PC-9 (cell line): ENCODE measurements at regions not wholly inside any gene's neighbourhood (a gene's known extent, or its start where the extent isn't known, plus 50 kb on each side); places are given as distances from the start of the nearest gene placed in this dataset.
A peak's percentile ranks its signal among the peaks of the same experiment; 100 is the strongest.

Experiments
- BruUV-seq: library from RNA; stranded (reverse); fragments of 400-500 nt; replicated peaks from 2 replicates; lab custom pipeline; 2021; lab: Mats Ljungman, UMichigan
- CTCF ChIA-PET: fragments of 300-600 bp; sonication (Branson Sonifier 250); formaldehyde crosslinking; loops from one replicate; lab custom pipeline; 2022; ENCODE audit warnings: antibody characterized with exemption; lab: Charles Lee
- POLR2A ChIA-PET: fragments of 300-600 bp; sonication (Branson Sonifier 250); formaldehyde crosslinking; loops from one replicate; lab custom pipeline; 2022; ENCODE audit warnings: antibody characterized with exemption; ENCODE audit not compliant: unreplicated experiment; lab: Charles Lee
- DNase-seq, 2 experiments: peaks; one replicate each; pipeline versions ENCODE4 v3.0.0 to v3.0.0-alpha.2; 2015 to 2022; ENCODE audit warnings: mixed read lengths in 1 of 2
- H2AFZ ChIP-seq: fragments of 200-600 bp; sonication (generic); 2 replicates; pipeline ENCODE4 v1.8.1; 2017; ENCODE audit warnings: antibody characterized with exemption
- H3F3A ChIP-seq: fragments of 200-600 bp; sonication (generic); 2 replicates; pipeline ENCODE4 v1.8.1; 2017; ENCODE audit warnings: antibody characterized with exemption, mild to moderate bottlenecking, low read depth; ENCODE audit not compliant: insufficient read depth
- H3K27ac ChIP-seq: fragments of 200-600 bp; sonication (generic); 2 replicates; pipeline ENCODE4 v1.6.1; 2016; ENCODE audit warnings: mixed run types
- H3K27me3 ChIP-seq: fragments of 200-600 bp; sonication (generic); 2 replicates; pipeline ENCODE4 v1.6.1; 2016; ENCODE audit warnings: low read depth, mixed run types; ENCODE audit not compliant: insufficient read depth
- H3K36me3 ChIP-seq: fragments of 200-600 bp; sonication (generic); 2 replicates; pipeline ENCODE4 v1.6.1; 2016; ENCODE audit warnings: low read depth, mixed run types
- H3K4me1 ChIP-seq: fragments of 200-600 bp; sonication (generic); replicated peaks from 2 replicates; pipeline ENCODE4 v1.6.1; 2016; ENCODE audit warnings: mixed run types; ENCODE audit not compliant: insufficient read depth
- H3K4me2 ChIP-seq: fragments of 200-600 bp; sonication (generic); 2 replicates; pipeline ENCODE4 v1.6.1; 2017; ENCODE audit warnings: mixed run types
- H3K4me3 ChIP-seq: fragments of 200-600 bp; sonication (generic); 2 replicates; pipeline ENCODE4 v1.6.1; 2016; ENCODE audit warnings: mixed run types
- H3K79me2 ChIP-seq: fragments of 200-600 bp; sonication (generic); 2 replicates; pipeline ENCODE4 v1.6.1; 2017; ENCODE audit warnings: low read depth, mixed run types
- H3K9me2 ChIP-seq: fragments of 200-600 bp; sonication (generic); 2 replicates; pipeline ENCODE4 v1.8.1; 2017; ENCODE audit warnings: mild to moderate bottlenecking; ENCODE audit not compliant: insufficient read depth
- H3K9me3 ChIP-seq: fragments of 200-600 bp; sonication (generic); 2 replicates; pipeline ENCODE4 v1.8.1; 2016; ENCODE audit warnings: low read depth; ENCODE audit not compliant: insufficient read depth
- H4K20me1 ChIP-seq: fragments of 200-600 bp; sonication (generic); 2 replicates; pipeline ENCODE4 v1.8.1; 2017; ENCODE audit not compliant: insufficient read depth
- CTCF ChIP-seq: fragments of 200-600 bp; sonication (generic); conservative IDR thresholded peaks from 2 replicates; pipeline ENCODE4 v1.6.1; 2017; ENCODE audit warnings: mixed run types, antibody characterized with exemption, mild to moderate bottlenecking, moderate library complexity
- EZH2 ChIP-seq: fragments of 200-600 bp; sonication (generic); IDR thresholded peaks from 2 replicates; pipeline ENCODE4 v1.8.0; 2017; ENCODE audit warnings: antibody characterized with exemption, low read depth
- intact Hi-C: fragments of 100-400 bp; cut with micrococcal nuclease; formaldehyde crosslinking; loops from one replicate; pipeline ENCODE4 v1.10.0; 2022; ENCODE audit not compliant: unreplicated experiment

DNA sequence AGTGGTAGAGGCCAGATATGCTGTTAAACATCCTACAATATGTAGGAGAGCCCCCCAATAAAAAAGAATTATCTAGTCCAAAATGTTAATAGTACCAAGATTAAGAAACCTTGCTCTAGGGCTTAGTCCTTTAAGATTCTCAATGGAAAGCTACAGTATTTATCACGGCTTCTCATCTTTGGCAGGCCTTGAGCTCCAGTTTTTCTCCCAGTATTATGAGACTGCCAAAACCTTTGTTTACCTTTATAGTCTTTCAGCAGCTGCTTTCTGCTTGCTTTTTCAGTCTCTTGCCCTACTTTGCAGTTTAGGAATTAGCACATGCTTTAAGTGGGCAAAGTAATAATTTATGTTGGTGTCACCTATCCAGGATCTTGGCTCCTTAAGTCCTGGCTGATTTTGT, 59.7 kb downstream of the NHLRC1 start:
- Histone ChIP-seq H3F3A (peaks cover 7% of the 10 kb centered on the region; the same call in 1 of the 2 replicates), H3K36me3 (no peaks in the 10 kb centered on the region), H3K79me2 (no peaks in the 10 kb centered on the region), H3K27ac (no peak overlapping the region), H3K9me2 (no peaks in the 10 kb centered on the region), H3K4me3 (no peak overlapping the region), H3K4me1 (no peaks in the 10 kb centered on the region), H3K9me3 (no peaks in the 10 kb centered on the region), H3K27me3 (no peaks in the 10 kb centered on the region), H2AFZ (0 out of 2 replicates have a peak overlapping the region, but pooled peaks have one; percentile 58), H4K20me1 (no peaks in the 10 kb centered on the region), H3K4me2 (no peak overlapping the region)
- intact Hi-C loops, result no loop called here
- BruUV-seq, result no TSS peak
- CTCF ChIA-PET, result no interaction called here
- no peak for TF ChIP-seq EZH2
- no peak for TF ChIP-seq CTCF
- POLR2A ChIA-PET, result no interaction called here
- no peak for DNase-seq

DNA sequence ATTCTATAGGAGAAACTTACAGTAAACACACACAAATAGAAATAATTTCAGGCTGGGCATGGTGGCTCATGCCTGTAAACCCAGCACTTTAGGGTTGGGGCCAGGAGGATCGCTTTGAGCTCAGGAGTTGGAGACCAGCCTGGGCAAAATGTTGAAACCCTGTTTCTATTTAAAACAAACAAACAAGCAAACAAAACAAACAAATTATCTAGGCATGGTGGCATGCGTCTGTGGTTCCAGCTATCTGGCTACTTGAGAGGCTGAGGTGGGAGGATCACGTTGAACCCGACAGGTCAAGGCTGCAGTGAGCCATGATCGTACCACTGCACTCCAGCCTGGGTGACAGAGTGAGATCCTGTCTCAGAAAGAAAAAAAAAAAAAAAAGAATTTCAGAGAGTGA, 64.0 kb downstream of the NHLRC1 start:
- POLR2A ChIA-PET, result no interaction called here

GRCh38 chr6:18055714-18056382, 66.6 kb downstream of the NHLRC1 start:
- Histone ChIP-seq H3F3A (peaks cover 43% of the 10 kb centered on the region), H3K4me1 (peaks cover 47% of the 10 kb centered on the region), H3K9me2 (no peaks in the 10 kb centered on the region), H3K4me3 (no peak overlapping the region), H3K27me3 (no peaks in the 10 kb centered on the region), H3K36me3 (no peaks in the 10 kb centered on the region), H2AFZ (no peak overlapping the region), H3K79me2 (no peaks in the 10 kb centered on the region), H3K27ac (peak overlapping the region; percentile 20; the same call in 1 of the 2 replicates), H4K20me1 (no peaks in the 10 kb centered on the region), H3K4me2 (peak overlapping the region; percentile 44), H3K9me3 (no peaks in the 10 kb centered on the region)
- DNase-seq, result no peak
- CTCF ChIA-PET, result no interaction called here
- no TSS peak for BruUV-seq
- POLR2A ChIA-PET, result no interaction called here
- intact Hi-C loops, result no loop called here
- no peak for TF ChIP-seq CTCF
- no peak for TF ChIP-seq EZH2

More for the DNA sequence above, 64.0 kb downstream of the NHLRC1 start:
- no peaks in the 10 kb centered on the region for H3K9me2 ChIP-seq
- H2AFZ ChIP-seq, result no peak overlapping the region
- H3K79me2 ChIP-seq, result no peaks in the 10 kb centered on the region
- no TSS peak for BruUV-seq
- TF ChIP-seq EZH2 (no peak), CTCF (no peak)
- H4K20me1 ChIP-seq, result no peaks in the 10 kb centered on the region
- no peak overlapping the region for H3K4me2 ChIP-seq
- no peak overlapping the region for H3K27ac ChIP-seq
- H3F3A ChIP-seq, result peaks cover 28% of the 10 kb centered on the region
- H3K27me3 ChIP-seq, result no peaks in the 10 kb centered on the region
- H3K36me3 ChIP-seq, result no peaks in the 10 kb centered on the region
- H3K9me3 ChIP-seq, result no peaks in the 10 kb centered on the region
- peaks cover 29% of the 10 kb centered on the region for H3K4me1 ChIP-seq
- H3K4me3 ChIP-seq, result no peak overlapping the region
- intact Hi-C loops, result no loop called here
- CTCF ChIA-PET, result no interaction called here
- DNase-seq, result no peak
